ENCODE measurements at regions not wholly inside any gene's neighbourhood (a gene's known extent, or its start where the extent isn't known, plus 50 kb on each side); places are given as distances from the start of the nearest gene placed in this dataset.

DNA sequence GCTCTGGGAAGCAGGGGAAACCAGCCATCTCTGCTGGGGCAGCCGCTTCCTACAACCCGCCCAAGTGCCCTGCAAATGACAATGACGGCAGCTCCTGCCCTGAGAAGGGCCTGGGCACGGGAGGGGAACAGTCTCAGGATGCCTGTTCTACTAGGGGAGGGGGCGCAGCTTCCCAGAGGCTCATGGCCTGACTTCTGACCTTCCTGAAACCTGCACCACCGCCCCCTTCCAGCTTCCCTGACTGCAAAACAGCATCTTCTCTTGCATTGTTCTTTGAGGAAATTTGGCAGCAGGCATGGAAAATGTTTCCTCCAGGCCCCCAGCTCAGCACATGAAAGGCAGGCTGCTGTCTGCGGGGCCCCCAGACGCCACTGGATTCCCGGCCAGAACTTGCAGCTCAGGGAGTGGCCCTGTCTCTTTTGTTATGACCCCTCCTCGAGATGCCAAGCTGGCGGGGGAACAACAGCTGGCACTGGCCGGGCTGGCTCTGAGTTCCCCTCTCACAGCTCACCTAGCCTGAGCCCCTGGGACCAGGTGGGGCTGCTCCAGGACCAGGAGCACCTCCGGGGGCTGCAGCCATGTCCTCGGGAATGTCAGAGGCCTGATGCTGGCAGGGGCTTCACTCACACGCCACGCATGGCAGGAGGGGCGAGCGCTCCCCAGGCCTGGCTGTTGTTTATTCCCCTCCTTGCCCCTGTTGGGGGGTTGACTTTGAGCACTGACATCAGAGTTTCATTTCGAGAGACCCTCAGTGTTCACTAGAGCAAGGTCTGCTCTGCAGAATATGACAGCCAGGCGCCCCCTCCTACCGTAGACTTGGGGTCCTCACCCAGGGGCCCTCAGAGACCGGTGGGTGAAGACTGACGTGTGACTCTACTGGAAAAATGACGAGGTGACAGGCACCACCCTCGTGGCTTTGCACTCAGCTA lies 62.7 kb downstream of the CALML3 start:
- TF ChIP-seq POLR2AphosphoS5 (IDR thresholded peaks at IDR 0.05) (no peak), POLR2A (IDR thresholded peaks at IDR 0.05) (no peak)

All from spleen (tissue), 3 donors.